A673 (cell line): ENCODE measurements at regions not wholly inside any gene's neighbourhood (a gene's known extent, or its start where the extent isn't known, plus 50 kb on each side); places are given as distances from the start of the nearest gene placed in this dataset.

Source experiments
- BruUV-seq: library from RNA; stranded (reverse); fragments of 400-500 nt; replicated peaks from 2 replicates; lab custom pipeline; 2021; lab: Mats Ljungman, UMichigan
- CTCF ChIA-PET: fragments of 300-600 bp; sonication (Branson Sonifier 250); formaldehyde crosslinking; loops from one replicate; lab custom pipeline; 2022; ENCODE audit warnings: antibody characterized with exemption; lab: Charles Lee
- POLR2A ChIA-PET: fragments of 300-600 bp; sonication (Branson Sonifier 250); formaldehyde crosslinking; loops from one replicate; lab custom pipeline; 2022; ENCODE audit warnings: antibody characterized with exemption; ENCODE audit not compliant: low non-redundant PET; lab: Charles Lee
- DNase-seq: peaks from one replicate; pipeline ENCODE4 v3.0.0-alpha.2; 2015; ENCODE audit warnings: low spot score
- H3K27ac ChIP-seq: fragments of 200-600 bp; sonication (generic); 2 replicates; pipeline ENCODE4 v1.5.1; 2016; ENCODE audit warnings: mixed run types, low read depth, mild to moderate bottlenecking, mixed read lengths, antibody characterized with exemption, low read length; ENCODE audit not compliant: poor library complexity, severe bottlenecking
- H3K27me3 ChIP-seq: fragments of 200-600 bp; sonication (generic); replicated peaks from 2 replicates; pipeline ENCODE4 v1.6.1; 2017; ENCODE audit warnings: mixed run types, low read depth, mild to moderate bottlenecking, mixed read lengths, antibody characterized with exemption, low read length; ENCODE audit not compliant: insufficient read depth, poor library complexity
- H3K36me3 ChIP-seq: fragments of 200-600 bp; sonication (generic); 2 replicates; pipeline ENCODE4 v1.6.1; 2016; ENCODE audit warnings: mixed run types, mild to moderate bottlenecking, mixed read lengths, antibody characterized with exemption, low read length; ENCODE audit not compliant: insufficient read depth, poor library complexity, severe bottlenecking
- H3K4me1 ChIP-seq: fragments of 200-600 bp; sonication (generic); 2 replicates; pipeline ENCODE4 v1.6.1; 2017; ENCODE audit warnings: mixed run types, mild to moderate bottlenecking, mixed read lengths, antibody characterized with exemption, low read length; ENCODE audit not compliant: insufficient read depth, poor library complexity, severe bottlenecking
- H3K4me3 ChIP-seq: fragments of 200-600 bp; sonication (generic); 2 replicates; pipeline ENCODE4 v1.5.1; 2016; ENCODE audit warnings: low read depth, mixed run types, mild to moderate bottlenecking, mixed read lengths, low read length; ENCODE audit not compliant: poor library complexity, severe bottlenecking
- H3K9me3 ChIP-seq: fragments of 200-600 bp; sonication (generic); 2 replicates; pipeline ENCODE4 v1.6.1; 2016; ENCODE audit warnings: mixed run types, low read depth, mild to moderate bottlenecking, mixed read lengths, antibody characterized with exemption, low read length; ENCODE audit not compliant: poor library complexity, severe bottlenecking
- EZH2 ChIP-seq: fragments of 200-600 bp; sonication (generic); IDR thresholded peaks from 2 replicates; pipeline ENCODE4 v1.6.1; 2017; ENCODE audit warnings: borderline replicate concordance, low read depth, mild to moderate bottlenecking, mixed read lengths, antibody characterized with exemption, low read length; ENCODE audit not compliant: poor library complexity, severe bottlenecking
- intact Hi-C: fragments of 100-400 bp; cut with micrococcal nuclease; formaldehyde crosslinking; loops from one replicate; pipeline ENCODE4 v1.10.0; 2022; ENCODE audit not compliant: unreplicated experiment
- TF ChIP-seq, protein P1 (sequence below): fragments of 300-800, 200-600 bp; sonication (generic); conservative IDR thresholded peaks from 2 replicates; pipeline ENCODE4 v1.5.1; 2017; ENCODE audit warnings: low read depth, mild to moderate bottlenecking, antibody characterized with exemption, low read length, moderate library complexity, mixed read lengths

DNA sequence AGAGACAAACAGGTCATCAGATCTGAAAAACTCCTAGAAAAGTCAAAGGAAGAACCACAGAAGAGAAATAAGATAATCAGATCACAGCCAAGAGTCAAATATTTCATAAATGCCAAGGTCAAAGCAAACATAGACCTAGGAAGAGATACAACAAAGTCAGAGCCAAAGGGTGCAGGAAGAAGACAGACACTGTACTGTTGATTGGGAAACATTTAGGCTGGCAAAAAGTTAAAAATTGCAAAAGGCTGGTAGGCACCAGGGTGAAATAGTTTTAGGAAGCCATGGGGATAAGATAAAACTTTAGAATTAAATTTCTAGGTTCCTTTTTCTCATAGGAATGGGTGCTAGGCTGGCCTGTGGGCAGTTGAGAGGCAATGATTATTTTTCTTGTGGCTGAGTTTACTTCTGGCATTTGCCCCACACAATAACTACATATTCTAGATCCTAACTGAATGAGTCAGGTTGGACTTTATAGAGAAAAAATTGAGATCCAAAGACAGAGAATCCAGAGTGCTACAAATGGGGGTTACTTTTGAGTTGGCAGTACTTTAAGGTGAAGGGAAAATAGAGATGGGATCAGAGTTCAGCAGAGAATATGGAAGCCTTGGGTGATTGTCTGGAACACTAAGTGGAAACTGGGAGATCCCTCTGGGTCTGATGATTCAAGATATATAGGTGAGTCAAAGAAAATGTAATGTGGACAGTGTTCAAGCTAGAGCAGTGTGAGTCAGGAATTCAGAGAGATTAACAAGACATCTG lies 215.5 kb downstream of the C12orf50 start:
- no peaks in the 10 kb centered on the region for H3K36me3 ChIP-seq
- no peaks in the 10 kb centered on the region for H3K4me1 ChIP-seq
- POLR2A ChIA-PET = no interaction called here
- CTCF ChIA-PET = no interaction called here
- no peak overlapping the region for H3K27ac ChIP-seq
- H3K9me3 ChIP-seq = no peaks in the 10 kb centered on the region
- no TSS peak for BruUV-seq
- H3K4me3 ChIP-seq = no peak overlapping the region
- TF ChIP-seq, protein P1, sequence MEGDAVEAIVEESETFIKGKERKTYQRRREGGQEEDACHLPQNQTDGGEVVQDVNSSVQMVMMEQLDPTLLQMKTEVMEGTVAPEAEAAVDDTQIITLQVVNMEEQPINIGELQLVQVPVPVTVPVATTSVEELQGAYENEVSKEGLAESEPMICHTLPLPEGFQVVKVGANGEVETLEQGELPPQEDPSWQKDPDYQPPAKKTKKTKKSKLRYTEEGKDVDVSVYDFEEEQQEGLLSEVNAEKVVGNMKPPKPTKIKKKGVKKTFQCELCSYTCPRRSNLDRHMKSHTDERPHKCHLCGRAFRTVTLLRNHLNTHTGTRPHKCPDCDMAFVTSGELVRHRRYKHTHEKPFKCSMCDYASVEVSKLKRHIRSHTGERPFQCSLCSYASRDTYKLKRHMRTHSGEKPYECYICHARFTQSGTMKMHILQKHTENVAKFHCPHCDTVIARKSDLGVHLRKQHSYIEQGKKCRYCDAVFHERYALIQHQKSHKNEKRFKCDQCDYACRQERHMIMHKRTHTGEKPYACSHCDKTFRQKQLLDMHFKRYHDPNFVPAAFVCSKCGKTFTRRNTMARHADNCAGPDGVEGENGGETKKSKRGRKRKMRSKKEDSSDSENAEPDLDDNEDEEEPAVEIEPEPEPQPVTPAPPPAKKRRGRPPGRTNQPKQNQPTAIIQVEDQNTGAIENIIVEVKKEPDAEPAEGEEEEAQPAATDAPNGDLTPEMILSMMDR = no peak
- no peak for TF ChIP-seq EZH2
- intact Hi-C loops = no loop called here
- DNase-seq = no peak
- no peaks in the 10 kb centered on the region for H3K27me3 ChIP-seq

DNA sequence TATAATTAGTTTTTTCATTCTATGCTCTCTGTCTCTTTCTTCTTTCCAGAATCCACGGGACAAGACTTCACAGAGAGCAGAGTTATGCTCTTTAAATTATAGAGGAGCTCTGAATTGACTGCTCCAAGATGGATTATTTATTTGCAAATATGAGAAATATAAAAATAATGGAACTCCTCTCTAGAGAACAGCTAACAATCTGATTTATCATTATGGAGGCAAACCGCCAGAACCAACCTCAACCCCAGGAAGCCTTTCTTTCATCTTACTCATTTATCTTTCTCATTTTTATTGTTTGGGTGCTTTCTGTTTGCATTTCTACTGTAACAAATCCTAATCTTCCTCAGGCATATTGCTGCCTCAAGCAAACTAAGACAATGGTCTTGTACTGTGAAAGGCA lies 216.5 kb downstream of the C12orf50 start:
- H3K27ac ChIP-seq = no peak overlapping the region
- intact Hi-C loops = no loop called here
- no peaks in the 10 kb centered on the region for H3K36me3 ChIP-seq
- no peak for DNase-seq
- TF ChIP-seq EZH2 = no peak
- ChIA-PET POLR2A (no interaction called here), CTCF (no interaction called here)
- H3K4me1 ChIP-seq = no peaks in the 10 kb centered on the region
- no peak overlapping the region for H3K4me3 ChIP-seq
- no peaks in the 10 kb centered on the region for H3K9me3 ChIP-seq
- BruUV-seq = no TSS peak
- no peaks in the 10 kb centered on the region for H3K27me3 ChIP-seq

DNA sequence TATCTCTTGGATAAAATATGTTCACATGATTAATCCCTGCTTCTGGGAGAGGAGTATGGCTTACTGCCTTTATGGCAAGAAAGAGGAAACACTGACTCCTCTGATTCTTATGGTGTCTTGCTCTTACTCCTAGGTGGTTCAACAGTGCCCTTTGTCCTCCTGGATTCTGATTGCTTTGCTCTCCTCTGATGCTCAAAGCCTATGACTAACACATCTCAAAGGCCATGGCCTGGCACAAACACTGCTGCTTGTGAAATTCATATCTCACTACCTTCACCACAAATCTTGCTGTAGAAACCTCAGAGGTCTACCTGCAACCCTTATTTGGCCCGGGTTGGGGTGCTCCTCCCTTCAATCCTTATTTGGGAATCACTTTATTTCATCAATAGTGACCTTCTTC lies 217.2 kb downstream of the C12orf50 start:
- intact Hi-C loops = no loop called here
- H3K4me3 ChIP-seq = no peak overlapping the region
- H3K36me3 ChIP-seq = no peaks in the 10 kb centered on the region
- TF ChIP-seq EZH2 = no peak
- TF ChIP-seq, protein P1 = no peak
- POLR2A ChIA-PET = no interaction called here
- H3K27ac ChIP-seq = no peak overlapping the region
- no peak for DNase-seq
- CTCF ChIA-PET = no interaction called here
- no peaks in the 10 kb centered on the region for H3K4me1 ChIP-seq
- no peaks in the 10 kb centered on the region for H3K27me3 ChIP-seq
- no TSS peak for BruUV-seq
- H3K9me3 ChIP-seq = no peaks in the 10 kb centered on the region

DNA sequence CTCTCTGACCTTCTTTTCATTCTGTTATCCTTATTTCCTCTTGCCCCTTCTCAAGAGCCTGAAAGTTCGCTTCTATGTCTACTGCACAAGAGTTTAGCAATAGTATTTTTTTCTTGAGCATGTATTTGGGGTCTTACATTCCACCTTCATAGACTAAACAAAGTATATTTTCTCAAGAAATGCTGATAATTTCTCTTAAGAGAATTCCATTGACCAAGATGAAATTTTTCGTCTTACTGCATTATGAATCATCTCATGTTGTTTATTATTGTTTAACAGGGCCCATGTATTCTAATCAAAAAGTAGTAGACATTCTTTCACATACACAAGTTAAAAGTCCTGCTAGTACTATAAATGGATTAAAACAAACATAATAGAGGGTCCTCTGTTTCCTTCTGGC lies 219.3 kb downstream of the C12orf50 start:
- Histone ChIP-seq H3K9me3 (no peaks in the 10 kb centered on the region), H3K27me3 (no peaks in the 10 kb centered on the region), H3K36me3 (no peaks in the 10 kb centered on the region), H3K4me1 (no peaks in the 10 kb centered on the region), H3K4me3 (no peak overlapping the region), H3K27ac (no peak overlapping the region)
- POLR2A ChIA-PET = no interaction called here
- no TSS peak for BruUV-seq
- intact Hi-C loops = no loop called here
- CTCF ChIA-PET = no interaction called here
- no peak for DNase-seq
- TF ChIP-seq, protein P1 = no peak
- TF ChIP-seq EZH2 = no peak
